Breast epithelium (tissue), 4 donors: ENCODE measurements at regions not wholly inside any gene's neighbourhood (a gene's known extent, or its start where the extent isn't known, plus 50 kb on each side); places are given as distances from the start of the nearest gene placed in this dataset.

Source experiments
- DNase-seq, 2 donors: peaks; one replicate each; pipeline ENCODE4 v3.0.0-alpha.2; 2019; ENCODE audit warnings: low spot score in 2 of 2
- H3K27ac ChIP-seq, 2 donors: fragments of 200-600 bp; sonication (generic) in 1 of 2; one replicate each; pipeline ENCODE4 v1.5.1; 2016 to 2019; ENCODE audit warnings: mild to moderate bottlenecking in 1 of 2
- H3K27me3 ChIP-seq, 2 donors: fragments of 200-600 bp; sonication (generic) in 1 of 2; one replicate each; pipeline versions ENCODE4 v1.5.1 to v1.6.0; 2017 to 2019; ENCODE audit warnings: control low read depth in 1 of 2, mild to moderate bottlenecking in 1 of 2
- H3K36me3 ChIP-seq: fragments of 200-600 bp; one replicate; pipeline ENCODE4 v1.5.1; 2019
- H3K4me1 ChIP-seq, 2 donors: fragments of 200-600 bp; sonication (generic); one replicate each; pipeline ENCODE4 v1.5.1; 2016 to 2019; ENCODE audit warnings: control low read depth in 1 of 2
- H3K4me3 ChIP-seq, 3 donors: fragments of 200-600 bp; sonication (generic); 1 replicate in 2 of 3; 2 replicates in 1 of 3; pipeline ENCODE4 v1.5.1; 2016 to 2019; ENCODE audit warnings: mild to moderate bottlenecking in 3 of 3, moderate library complexity in 2 of 3
- H3K9me3 ChIP-seq, 2 donors: fragments of 200-600 bp; sonication (generic) in 1 of 2; one replicate each; pipeline ENCODE4 v1.5.1; 2016 to 2019; ENCODE audit warnings: control low read depth in 1 of 2
- POLR2A ChIP-seq: fragments of 450-650 bp; IDR thresholded peaks from one replicate; pipeline ENCODE4 v1.6.1; 2016; ENCODE audit warnings: antibody characterized with exemption, mild to moderate bottlenecking, moderate library complexity
- POLR2AphosphoS5 ChIP-seq, 3 donors: sonication (generic); formaldehyde crosslinking; IDR thresholded peaks; one replicate each; pipeline ENCODE4 v1.6.1; 2017; ENCODE audit warnings: antibody characterized with exemption in 3 of 3
- intact Hi-C: fragments of 100-400 bp; cut with DNase I; formaldehyde crosslinking; loops from one replicate; pipeline ENCODE4 v1.15.1; 2023; ENCODE audit warnings: low total_unique reads
- TF ChIP-seq, protein P1 (sequence below), 3 donors: fragments of 450-650 bp; IDR thresholded peaks; one replicate each; pipeline ENCODE4 v1.5.1; 2016 to 2017; ENCODE audit warnings: antibody characterized with exemption in 3 of 3, mild to moderate bottlenecking in 3 of 3, moderate library complexity in 3 of 3

DNA sequence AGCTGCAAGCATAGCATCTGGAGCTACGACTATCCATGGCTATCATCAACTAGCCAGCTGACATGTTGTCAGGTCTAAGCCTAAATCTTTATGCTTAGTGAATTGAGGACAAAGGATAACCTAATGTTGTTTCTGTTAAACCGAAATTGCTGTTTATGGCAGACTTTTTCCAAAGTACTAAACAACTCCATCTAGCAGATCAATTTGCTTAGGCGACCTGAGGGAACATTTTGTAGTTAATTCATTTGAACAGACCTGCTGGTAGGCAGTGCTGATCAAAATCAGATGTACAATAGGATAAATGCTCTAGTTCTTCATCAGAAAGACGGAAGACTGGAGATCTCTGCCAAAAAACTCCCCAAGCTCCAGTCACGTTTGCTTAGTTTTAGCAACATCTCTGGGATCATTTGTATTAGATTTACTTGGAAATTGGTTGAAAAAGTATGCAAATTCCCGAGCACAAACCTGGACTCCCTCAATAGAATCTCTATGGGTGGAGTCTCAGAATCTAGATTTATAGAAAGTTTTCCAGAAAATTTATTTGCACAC lies 301.6 kb upstream of the NRP1 start:
- TF ChIP-seq, protein P1, sequence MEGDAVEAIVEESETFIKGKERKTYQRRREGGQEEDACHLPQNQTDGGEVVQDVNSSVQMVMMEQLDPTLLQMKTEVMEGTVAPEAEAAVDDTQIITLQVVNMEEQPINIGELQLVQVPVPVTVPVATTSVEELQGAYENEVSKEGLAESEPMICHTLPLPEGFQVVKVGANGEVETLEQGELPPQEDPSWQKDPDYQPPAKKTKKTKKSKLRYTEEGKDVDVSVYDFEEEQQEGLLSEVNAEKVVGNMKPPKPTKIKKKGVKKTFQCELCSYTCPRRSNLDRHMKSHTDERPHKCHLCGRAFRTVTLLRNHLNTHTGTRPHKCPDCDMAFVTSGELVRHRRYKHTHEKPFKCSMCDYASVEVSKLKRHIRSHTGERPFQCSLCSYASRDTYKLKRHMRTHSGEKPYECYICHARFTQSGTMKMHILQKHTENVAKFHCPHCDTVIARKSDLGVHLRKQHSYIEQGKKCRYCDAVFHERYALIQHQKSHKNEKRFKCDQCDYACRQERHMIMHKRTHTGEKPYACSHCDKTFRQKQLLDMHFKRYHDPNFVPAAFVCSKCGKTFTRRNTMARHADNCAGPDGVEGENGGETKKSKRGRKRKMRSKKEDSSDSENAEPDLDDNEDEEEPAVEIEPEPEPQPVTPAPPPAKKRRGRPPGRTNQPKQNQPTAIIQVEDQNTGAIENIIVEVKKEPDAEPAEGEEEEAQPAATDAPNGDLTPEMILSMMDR (IDR thresholded peaks at IDR 0.05), result no peak
- no peak for TF ChIP-seq POLR2AphosphoS5 (IDR thresholded peaks at IDR 0.05)
- TF ChIP-seq POLR2A, result no peak
- Histone ChIP-seq H3K27me3 (no peaks in the 10 kb centered on the region), H3K36me3 (no peaks in the 10 kb centered on the region), H3K4me3 (no peak overlapping the region), H3K4me1 (no peaks in the 10 kb centered on the region), H3K27ac (no peak overlapping the region), H3K9me3 (no peaks in the 10 kb centered on the region)
- intact Hi-C loops, result no loop called here
- DNase-seq, result no peak

DNA sequence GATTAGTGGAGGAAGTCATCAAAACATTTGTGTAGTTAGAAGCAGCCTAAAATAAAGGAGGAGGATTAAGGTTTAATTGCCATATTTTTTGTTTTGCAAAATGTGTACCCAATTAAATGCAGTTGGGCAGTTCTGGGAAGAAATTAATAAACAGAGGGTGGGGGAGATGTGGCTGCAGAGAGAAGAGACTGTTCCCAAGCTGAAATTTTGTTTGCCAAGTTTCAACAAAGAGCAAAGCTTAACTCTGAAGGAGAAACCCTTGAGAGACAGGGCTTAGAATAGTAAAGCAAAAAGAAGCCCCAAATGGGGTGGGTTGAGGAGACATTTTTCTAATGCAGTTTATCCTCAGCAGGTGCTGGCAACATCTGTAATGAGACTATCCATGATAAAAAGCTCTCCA lies 298.0 kb upstream of the NRP1 start:
- Histone ChIP-seq H3K4me1 (no peaks in the 10 kb centered on the region), H3K36me3 (no peaks in the 10 kb centered on the region), H3K4me3 (no peak overlapping the region), H3K9me3 (no peaks in the 10 kb centered on the region), H3K27me3 (no peaks in the 10 kb centered on the region), H3K27ac (no peak overlapping the region)
- intact Hi-C loops, result no loop called here
- DNase-seq, result no peak
- TF ChIP-seq, protein P1 (IDR thresholded peaks at IDR 0.05), result no peak
- TF ChIP-seq POLR2A (no peak), POLR2AphosphoS5 (IDR thresholded peaks at IDR 0.05) (no peak)

- intact Hi-C loops, result no loop called here
- Histone ChIP-seq H3K27ac (no peak overlapping the region), H3K4me1 (no peaks in the 10 kb centered on the region), H3K27me3 (no peaks in the 10 kb centered on the region), H3K36me3 (no peaks in the 10 kb centered on the region), H3K4me3 (no peak overlapping the region), H3K9me3 (no peaks in the 10 kb centered on the region)
- no peak for TF ChIP-seq POLR2AphosphoS5 (IDR thresholded peaks at IDR 0.05)
- TF ChIP-seq, protein P1 (IDR thresholded peaks at IDR 0.05), result no peak
- TF ChIP-seq POLR2A, result no peak
- no peak for DNase-seq
These were observed 297.5 kb upstream of the NRP1 start for GRCh38 chr10:33631991-33632390.

DNA sequence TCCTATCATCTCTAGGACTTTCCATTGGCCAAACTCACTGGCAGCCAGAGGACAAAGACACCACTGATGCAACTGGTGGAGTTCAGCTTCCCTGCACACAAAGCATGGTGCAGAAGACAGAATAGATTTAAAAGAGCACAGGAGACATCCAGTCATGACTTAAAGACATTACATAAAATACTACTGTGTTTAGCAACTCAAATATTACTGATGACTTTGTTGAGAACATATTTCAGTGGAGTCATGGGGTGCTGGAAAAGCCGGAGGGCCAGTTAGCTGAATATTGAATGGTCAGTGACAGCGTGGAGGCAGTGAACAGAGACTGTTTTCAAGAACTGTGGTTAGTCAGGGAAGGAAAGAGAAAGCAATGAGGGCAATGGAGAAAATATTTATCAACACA lies 296.3 kb upstream of the NRP1 start:
- intact Hi-C loops, result no loop called here
- H3K4me3 ChIP-seq, result no peak overlapping the region
- no peak overlapping the region for H3K27ac ChIP-seq
- no peaks in the 10 kb centered on the region for H3K27me3 ChIP-seq
- DNase-seq, result no peak
- no peaks in the 10 kb centered on the region for H3K4me1 ChIP-seq
- H3K9me3 ChIP-seq, result no peaks in the 10 kb centered on the region
- no peaks in the 10 kb centered on the region for H3K36me3 ChIP-seq
- TF ChIP-seq, protein P1 (IDR thresholded peaks at IDR 0.05), result no peak
- TF ChIP-seq POLR2AphosphoS5 (IDR thresholded peaks at IDR 0.05) (no peak), POLR2A (no peak)

DNA sequence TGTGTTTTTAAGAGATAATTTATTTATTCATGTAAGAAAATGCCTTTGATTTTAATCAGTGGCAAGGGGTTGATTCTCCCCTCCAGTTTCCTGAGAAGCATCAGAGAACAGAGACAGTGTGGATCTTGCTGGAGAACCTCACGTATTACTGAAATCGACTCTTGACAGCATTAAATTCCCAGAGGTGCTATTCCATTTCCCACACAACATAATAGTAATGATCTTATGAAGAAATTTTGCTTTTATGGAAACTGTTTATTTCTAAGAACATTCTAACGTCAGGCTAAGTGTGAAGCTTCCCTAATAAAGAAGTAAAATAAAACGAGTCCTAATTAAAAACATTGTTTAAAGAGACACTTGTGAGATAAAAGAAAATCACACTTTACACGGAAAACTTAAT lies 293.1 kb upstream of the NRP1 start:
- intact Hi-C loops, result no loop called here
- Histone ChIP-seq H3K4me3 (no peak overlapping the region), H3K27ac (no peak overlapping the region), H3K36me3 (no peaks in the 10 kb centered on the region), H3K27me3 (no peaks in the 10 kb centered on the region), H3K9me3 (no peaks in the 10 kb centered on the region), H3K4me1 (no peaks in the 10 kb centered on the region)
- TF ChIP-seq POLR2AphosphoS5 (IDR thresholded peaks at IDR 0.05) (no peak), POLR2A (no peak)
- TF ChIP-seq, protein P1 (IDR thresholded peaks at IDR 0.05), result no peak
- no peak for DNase-seq
